Stimulated activated CD4-positive, alpha-beta T cell treated with anti-CD3 and anti-CD28 coated beads, Interleukin-15, amount 100 ng/mL, for 24 hours (primary cell): ENCODE measurements at regions not wholly inside any gene's neighbourhood (a gene's known extent, or its start where the extent isn't known, plus 50 kb on each side); places are given as distances from the start of the nearest gene placed in this dataset.

ENCODE experiments used
- DNase-seq: peaks from one replicate; pipeline ENCODE4 v3.0.0-alpha.2; 2020

DNA sequence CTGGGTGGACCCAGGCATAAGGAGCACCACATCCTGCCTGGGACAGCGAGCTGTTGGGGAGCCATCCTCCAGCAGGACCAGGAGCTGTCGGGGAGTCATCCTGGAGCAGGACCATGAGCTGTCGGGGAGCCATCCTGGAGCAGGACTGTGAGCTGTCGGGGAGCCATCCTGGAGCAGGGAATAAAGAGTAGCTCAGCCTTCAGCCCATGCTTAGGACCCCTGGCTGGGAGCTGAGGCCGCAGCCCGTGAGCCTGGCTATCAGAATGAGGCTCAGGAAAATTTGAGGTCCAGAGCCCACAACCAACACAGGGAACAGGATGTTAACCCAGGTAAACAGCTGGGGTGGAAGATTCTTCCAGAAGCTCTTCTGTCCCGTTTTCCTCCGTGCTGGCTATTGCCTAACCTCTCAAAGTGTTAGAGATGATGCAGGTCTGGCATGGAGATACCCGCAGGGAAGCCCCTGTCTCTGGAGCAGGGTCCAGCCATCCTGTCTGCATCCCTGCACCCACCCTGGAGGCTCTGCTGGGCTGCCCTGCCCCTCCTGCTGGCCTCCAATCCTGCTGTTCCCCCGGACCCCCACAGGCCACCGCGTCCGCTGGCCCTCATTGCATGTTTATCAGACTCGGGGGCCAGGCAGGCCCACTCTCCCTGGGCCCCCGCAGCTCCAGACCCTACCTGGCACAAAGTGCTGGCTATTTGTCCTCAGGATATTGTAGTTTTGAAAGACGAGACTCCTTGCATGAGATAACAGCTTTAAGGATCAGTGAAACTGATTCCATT is 243.5 kb upstream of the MYT1L start:
- DNase-seq: no peak

DNA sequence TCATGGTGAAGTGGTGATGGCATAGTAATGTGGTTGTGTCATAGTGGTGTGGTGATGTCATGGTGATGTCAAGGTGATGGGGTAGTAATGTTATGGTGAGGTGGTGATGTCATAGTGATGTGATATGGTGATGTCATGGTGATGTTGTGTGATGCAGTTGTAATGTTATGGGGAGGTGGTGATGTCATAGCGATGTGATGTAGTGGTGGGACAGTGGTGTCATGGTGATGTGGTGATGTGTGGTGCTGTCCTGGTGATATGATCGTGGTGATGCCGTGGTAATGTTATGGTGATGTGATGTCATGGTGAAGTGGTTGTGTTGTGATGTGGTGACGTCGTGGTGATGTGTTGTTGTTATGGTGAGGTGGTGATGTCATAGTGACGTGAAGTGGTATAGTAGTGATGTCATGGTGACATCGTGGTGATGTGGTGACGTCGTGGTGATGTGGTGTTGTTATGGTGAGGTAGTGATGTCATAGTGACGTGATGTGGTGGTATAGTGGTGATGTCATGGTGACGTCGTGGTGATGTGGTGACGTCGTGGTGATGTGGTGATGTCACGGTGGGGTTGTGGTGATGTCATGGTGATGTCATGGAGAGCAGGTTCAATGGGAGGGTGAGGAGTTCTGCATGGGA is 242.7 kb upstream of the MYT1L start:
- DNase-seq: no peak

DNA sequence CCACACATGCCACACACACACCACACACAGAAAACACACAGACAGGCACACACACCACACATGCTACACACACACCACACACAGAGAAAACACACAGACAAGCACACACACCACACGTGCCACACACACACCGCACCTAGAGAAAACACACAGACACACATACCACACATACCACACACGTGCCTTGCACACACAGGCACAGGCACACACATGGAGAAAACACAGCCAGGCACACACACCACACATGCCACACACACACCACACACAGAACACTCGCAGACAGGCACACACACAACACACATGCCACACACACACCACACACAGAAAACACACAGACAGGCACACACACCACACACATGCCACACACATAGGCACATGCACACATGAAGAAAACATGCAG is 242.1 kb upstream of the MYT1L start:
- no peak for DNase-seq

DNA sequence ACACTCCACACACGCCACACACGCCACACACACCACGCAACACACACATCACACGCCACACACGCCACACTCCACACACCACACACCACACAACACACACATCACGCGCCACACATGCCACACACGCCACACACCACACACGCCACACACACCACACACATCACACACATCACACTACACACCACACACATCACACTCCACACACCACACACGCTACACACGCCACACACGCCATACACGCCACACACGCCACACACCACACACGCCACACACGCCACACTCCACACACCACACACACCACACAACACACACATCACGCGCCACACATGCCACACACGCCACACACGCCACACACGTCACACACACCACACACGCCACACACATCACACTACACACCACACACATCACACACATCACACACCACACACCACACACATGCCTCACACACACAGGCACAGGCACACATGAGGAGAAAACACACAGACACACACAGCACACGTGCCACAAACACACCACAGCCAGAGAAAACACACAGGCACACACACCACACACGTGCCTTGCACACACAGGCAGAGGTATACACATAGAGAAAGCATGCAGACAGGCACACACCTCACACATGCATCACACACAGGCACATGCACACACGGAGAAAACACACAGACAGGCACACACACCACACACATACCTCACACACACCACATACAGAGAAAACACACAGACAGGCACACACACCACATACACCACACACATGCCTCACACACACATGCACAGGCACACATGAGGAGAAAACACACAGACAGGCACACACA is 241.5 kb upstream of the MYT1L start:
- no peak for DNase-seq

DNA sequence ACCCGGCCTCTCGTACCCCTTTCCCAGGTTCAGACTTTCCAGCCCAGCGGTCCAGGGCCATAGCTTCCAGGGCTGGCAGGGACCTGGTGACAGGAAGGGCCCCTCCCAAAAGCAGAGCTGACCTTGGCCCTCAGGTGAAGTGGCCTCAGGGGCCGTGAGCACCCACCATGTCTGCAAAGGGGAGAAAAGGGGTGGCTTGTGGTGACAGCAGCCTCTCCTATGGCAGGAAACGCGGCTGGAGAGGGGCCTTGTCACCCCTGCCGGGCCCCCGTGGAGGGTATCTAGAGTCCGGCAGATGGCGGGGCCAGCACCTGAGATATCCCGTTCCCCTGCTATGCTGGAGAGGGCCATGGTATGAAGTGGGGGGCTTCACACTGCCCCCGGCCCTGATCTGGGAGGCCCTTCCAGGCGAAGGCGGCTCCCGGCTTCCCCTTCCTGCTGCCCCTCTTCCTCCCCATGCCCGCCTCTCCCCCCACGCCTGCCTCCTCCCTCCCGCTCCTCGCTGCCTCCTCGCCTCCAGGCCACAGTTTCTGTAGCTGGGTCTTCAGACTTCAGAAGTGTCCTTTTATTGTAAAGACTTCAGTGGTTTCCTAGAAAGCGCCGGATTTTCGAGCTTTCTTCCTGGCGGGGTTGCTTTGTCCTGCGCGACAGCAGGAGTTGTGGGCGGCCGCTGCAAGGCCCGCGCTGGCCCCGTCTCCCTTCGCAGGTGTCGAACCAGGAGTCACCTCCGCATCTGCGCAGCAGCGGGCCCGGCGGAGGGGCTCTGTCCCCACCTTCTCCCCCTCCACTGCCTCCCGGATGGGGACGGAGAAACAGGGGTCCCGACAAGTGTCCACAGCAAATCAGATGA is 240.5 kb upstream of the MYT1L start:
- DNase-seq: no peak

DNA sequence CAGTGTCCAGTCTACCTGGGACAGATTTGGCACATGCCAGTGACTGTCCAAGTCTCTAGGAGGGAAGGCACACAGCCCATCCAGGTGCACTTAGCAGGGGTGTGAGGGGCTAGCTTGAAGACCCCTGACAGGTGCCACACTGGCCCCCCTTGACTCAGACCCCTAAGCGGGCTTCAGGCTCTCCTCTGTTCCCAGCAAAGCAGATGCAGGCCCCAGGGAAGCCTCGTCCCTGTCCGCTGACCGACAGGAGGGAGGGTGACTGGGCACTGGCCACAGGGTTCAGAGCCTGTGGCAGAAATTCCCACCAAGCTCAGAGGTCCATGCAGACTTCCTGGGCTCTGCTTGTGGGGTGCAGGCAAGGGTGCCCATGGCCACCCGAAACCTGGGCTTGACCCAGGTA is 239.8 kb upstream of the MYT1L start:
- no peak for DNase-seq

DNA sequence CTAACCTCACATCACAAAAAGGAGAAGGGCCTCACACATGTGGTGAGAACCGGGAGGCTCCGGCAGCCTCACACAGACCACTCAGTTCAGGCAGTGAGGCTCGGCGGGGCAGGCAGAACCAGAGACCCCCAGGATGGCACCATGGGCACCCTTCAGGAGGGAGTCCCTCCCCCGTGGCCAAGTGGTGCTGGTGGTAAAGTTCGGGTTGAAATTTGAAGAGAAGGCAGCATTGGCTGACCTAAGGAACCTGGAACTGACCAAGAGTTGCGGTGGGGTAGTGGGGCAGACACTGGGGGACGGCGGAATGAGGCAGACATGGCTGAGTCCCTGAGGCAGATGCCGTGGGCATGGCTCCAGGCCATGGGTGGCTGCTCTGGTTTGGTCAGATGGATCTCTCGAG is 239.3 kb upstream of the MYT1L start:
- DNase-seq: no peak

DNA sequence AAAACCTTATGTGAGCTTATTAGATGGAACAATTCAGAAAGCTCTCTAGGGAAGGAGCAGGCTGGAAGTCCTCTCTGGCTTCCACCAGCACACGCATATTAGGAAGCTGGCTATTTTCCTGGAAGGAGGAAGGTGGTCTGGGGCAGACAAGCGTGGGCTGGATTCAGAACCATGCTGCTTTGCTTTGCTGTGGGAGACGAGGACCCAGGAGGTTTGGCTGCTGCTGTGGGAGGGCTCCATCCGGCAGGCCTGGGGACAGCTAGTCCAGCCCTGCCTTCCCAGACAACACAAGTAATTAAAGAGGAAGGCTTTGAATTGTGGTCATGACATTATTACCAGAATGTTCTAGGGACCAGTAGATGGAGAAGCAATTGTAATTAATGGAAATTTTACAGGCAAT is 238.8 kb upstream of the MYT1L start:
- DNase-seq: no peak

DNA sequence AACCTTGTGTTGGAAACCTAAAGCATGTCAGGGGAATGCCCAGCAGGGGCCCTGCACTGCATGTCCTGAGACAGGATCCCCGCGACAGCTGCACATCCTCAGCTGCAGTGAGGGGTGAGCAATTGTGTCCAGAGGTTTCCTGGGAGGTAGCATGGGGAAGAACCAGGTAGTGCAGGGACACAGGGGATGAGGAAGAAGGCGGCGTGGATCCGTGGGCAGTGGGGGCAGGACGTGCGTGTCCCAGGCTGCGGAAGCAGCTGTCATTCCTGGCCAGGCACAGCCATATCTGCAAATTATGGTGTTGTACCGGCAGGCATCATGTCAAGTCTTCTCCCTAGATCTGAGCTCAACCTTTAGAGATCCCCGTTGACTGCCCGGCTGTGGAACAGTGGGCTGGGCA is 238.2 kb upstream of the MYT1L start:
- no peak for DNase-seq

DNA sequence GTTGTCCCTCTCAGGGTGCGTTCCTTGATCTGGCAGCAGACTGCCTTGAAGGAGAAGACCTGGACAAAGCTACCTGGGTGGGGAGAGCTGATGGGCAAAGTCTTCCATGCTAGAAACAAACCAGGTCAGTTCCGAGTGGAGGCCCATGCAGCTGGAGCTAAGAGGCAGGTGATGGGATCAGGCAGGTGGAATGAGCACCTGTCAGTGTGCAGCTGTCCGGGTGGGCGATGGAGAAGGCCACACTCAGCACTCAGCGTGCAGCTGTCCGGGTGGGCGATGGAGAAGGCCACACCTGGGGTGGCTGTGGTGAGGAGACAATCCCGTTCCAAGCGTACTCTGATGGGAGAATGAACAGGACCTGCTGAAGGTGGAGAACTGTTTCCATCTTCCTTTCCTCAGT is 237.3 kb upstream of the MYT1L start:
- no peak for DNase-seq

DNA sequence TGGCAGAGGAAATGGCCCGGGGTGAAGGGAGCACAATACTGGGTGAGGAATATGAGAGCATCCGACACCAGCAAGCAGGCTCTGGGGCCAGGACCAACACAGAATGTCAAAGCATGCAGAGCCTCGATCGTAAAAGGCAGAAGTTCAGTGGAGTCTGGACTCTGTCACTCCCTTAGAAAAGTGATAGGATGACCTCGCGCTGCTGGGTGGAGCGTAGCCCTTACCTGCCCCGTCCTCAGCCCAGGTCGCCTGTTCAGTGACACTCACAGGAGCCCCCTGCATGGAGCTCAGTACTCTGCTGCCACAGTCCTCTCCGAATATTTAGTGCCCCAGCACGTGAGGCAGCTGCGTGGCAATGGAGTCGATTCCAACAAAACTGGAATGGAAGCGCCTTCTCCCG is 236.7 kb upstream of the MYT1L start:
- DNase-seq: no peak

DNA sequence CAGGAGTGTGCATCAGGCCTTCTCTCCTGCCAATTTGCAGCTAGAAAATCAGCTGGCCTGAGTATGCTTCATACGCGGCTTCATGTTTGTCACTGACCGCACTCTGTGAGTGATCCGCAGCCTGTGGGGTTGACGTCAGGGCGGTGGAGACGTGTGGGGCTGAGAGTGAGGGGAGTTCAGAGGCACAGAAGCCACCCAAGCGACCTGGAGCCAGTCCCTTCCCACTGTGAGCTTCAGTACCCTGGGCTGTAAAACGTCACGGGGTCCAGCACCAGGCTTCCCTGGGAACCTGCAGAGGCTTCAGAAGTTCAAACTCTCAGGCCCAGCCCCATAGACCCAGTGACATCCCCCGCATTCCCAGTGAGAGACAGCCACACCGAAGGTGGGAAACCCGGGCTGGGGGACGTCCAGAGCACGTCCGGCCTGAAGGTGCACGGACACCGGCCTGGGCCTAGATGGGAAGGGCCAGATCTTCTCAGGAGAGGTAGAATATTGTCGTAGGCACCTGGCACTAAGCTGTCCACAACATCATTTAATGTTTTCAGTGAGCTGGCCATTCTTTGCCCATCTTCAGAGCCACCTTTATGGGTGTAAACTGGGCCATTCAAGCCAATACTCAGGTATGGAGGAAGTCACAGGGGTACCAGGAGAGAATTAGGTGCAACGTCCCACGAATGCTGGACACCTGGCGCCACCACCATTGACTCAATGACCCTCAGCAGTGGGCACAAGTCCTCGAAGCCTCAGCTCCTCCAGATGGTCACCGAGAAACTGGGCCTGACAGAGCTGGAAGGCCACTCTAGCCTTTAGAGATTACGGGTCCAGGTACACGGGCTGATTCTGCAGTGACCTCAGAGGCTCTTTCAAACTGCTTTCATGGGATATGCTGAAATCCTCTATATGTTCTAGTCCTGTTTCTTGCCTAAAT is 235.6 kb upstream of the MYT1L start:
- no peak for DNase-seq

DNA sequence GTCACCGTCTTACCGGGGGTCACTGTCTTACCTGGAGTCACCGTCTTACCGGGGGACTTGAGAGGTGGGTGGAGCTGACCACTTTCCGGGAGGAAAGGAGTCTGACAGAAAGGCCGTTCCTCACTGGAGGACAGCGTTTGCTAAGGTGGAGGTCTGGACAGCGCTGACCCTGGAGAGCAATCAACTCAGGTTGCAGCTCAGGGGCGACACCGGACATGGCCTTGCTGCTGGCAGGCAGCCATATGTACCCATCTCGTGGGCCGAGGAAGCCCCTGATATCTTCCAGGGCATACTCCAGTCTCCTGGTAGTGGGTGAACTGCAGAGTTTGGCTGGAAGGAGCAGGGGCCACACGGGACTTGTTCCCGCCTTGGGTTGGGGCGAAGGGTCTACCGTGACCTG is 234.6 kb upstream of the MYT1L start:
- no peak for DNase-seq

DNA sequence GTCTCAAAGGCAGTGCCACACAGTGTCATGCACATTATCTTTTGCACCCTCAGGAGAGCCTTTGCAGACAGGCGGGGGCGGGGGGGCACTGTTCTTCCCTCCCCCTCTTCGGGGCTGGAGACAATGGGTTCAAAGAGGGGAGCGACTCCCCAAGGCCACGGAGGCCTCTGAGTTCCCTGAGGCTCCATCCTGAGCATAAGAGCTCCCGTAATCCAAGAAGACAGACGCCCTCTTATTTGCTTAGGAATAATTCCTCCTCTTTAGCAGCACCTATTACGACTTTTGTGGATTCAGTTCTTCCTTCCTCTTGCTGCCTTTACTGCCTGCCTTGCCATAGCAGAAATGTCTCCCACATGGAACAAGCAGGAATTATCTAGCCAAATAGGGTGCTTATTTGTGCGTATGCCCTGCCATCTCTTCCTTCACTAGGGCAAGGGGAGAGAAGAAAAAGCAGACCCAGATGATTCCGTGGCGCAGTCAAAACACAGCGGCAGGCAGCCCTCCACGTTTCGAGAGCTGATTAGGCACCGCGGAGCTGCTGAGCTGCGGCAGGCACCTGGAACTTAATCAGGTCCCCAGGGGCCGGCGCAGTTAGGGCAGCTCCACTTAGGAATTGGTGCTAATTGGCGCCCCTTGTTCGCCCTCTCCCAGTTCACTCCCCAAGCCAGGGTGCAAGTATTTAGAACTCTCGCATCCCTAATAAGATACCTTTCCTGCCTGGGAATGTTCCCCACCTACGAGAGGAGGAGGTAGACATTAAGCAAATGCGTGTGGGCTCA is 233.4 kb upstream of the MYT1L start:
- DNase-seq: no peak

DNA sequence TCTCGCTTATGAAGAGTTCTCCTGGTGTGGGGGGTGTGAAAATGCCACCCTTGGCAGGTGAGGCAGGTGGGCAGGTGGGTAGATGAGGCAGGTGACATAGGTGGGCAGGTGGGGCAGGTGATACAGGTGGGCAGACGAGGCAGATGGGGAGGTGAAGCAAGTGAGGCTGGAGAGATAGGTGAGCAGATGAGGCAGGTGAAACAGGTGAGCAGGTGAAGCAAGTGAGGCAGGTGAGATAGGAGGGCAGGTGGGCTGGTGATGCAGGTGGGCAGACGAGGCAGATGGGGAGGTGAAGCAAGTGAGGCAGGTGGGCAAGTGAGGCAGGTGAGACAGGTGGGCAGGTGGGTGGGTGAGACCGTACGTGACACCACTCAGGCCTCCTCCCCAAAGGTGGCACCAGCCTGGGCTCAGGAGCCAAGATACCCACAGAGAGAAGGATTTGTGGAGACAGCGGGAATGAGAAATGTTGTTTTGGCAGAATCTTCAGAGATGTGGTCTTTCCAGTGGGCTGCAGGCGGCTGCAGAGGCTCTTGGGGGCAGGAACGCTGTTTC is 232.3 kb upstream of the MYT1L start:
- DNase-seq: no peak

DNA sequence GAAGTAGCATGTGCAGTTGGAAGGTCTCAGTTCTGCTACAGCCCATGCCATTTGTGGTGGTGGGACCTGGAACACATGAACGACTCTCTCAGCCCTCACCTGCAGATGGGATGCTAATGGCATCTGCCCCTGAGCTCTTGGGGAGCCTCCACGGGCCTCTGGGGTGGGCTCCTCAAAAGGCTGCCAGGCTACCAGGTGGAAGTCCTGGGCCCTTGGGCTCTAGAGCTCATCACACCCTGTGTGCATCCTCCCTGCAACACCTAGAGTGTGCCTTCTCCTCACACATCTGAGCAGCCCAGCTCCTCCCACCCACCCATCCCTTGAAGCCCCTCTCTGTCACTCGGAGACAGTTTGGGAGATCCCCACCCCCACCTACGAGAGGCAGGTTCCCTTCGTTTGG is 231.8 kb upstream of the MYT1L start:
- DNase-seq: no peak

DNA sequence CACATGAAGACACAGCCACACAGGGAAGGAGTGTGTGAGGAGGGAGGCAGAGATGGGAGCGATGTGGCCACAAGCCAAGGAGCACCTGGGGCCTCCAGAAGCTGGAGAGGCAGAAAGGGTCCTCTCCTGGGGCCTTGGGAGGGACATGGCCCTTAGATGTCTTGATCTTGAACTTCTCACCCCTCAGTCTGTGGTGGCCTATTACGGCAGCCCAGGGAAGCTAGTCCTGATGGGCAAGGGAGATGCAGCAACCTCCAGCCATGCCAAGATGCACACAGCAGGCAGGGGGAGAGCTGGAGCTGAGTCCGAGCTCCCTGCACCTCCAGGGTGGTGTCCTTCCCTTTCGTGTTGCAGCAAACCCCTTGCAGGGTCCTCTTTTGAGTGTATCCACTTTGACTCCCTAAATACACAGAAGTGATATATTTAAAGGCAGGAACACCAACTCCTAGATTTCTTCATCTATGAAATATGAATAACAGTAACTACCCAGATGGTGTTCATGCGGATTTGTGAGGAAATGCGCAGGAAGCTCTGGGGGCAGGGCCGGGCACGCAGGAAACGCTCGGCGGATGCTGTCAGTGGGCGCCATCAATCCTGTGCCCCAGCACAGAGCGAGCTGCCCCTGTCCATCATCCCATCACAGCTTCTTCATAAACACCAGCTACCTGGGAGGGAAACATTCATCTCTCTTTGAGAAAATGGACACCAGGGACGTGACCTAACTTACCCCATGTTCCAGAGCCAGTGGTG is 230.4 kb upstream of the MYT1L start:
- DNase-seq: no peak

DNA sequence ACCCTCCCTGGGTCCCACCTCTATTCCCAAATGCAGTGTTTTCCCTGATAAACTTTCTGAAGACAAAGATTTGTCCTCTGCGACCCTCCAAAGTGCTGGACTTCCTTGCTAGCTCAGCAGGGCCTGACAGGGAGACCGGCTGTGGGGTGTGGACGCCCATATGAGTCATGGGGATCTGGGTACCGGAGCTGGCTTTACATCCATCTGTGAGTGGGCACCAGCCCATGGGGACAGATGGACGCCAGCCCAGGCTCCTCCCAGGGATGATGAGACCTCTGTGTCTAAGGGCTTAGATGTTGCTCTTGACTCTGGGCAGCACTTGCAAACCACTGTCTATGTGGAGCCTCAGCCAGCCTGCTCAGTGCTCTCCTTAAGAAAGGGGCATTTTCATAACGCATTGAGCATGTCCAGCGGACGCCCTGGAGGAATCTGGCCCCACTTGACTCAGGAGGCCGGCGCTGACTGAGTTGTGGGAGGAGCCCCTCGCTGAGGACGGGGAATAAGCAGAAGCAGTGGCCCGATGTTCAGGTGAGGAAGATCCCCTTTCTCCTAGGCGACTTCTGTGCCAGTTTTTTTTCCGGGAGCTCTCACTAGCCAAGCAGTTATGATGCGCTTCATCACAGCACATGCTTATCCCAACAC is 229.4 kb upstream of the MYT1L start:
- DNase-seq: no peak

DNA sequence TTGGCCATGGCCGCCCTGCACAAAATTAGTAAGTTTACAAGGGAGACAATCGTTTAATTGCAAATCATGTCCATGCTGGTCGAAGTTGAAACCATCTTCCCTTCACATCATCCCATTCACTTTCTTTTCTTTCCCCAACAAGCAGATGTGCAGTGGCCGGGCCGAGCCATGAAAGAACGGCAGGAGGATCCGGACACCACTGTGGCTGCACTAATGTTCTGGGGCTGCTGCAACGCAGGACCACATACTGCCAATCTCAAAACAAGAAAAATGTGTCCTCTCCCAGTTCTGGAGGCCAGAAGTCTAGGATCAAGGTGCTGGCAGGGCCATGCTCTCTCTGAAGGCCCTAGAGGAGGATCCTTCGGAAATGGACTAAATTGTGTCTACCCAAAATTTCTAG is 227.4 kb upstream of the MYT1L start:
- DNase-seq: no peak

DNA sequence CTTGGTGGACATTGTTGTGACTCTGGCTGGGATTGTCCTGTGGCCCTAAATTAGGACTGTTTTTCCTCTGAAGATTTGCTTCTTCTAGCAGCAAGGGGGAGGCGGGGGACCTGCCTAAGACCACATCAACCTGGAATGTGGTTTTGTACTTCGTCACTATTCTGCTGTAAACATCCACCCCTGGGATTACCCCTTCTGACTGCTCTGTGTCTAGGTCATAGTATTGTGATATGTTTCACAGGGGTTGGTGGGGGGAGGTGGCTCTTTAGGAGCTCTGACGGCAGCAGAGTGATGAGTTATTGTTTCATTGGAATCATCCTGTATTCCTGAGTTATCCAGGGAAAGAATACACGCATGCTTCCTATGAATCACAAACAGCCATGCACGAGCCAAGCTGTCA is 226.4 kb upstream of the MYT1L start:
- no peak for DNase-seq
